GM10266 (cell line): ENCODE measurements at regions not wholly inside any gene's neighbourhood (a gene's known extent, or its start where the extent isn't known, plus 50 kb on each side); places are given as distances from the start of the nearest gene placed in this dataset.

Experiments used
- DNase-seq: peaks from one replicate; pipeline ENCODE4 v3.0.0; 2012; ENCODE audit errors: extremely low spot score
- CTCF ChIP-seq: IDR thresholded peaks from 2 replicates; pipeline ENCODE4 v1.5.1; 2012; ENCODE audit warnings: mild to moderate bottlenecking, low read depth; ENCODE audit not compliant: control insufficient read depth, insufficient read depth; ENCODE audit errors: missing control alignments

GRCh38 chr15:39192979-39193560 lies 387.8 kb upstream of the THBS1 start:
- DNase-seq: no peak
- TF ChIP-seq CTCF: no peak

- TF ChIP-seq CTCF: no peak
- DNase-seq: no peak
Observed at GRCh38 chr15:39193611-39194010, 387.3 kb upstream of the THBS1 start.

GRCh38 chr15:39194106-39194830 lies 386.6 kb upstream of the THBS1 start:
- no peak for DNase-seq
- no peak for TF ChIP-seq CTCF

GRCh38 chr15:39195961-39196486 lies 384.9 kb upstream of the THBS1 start:
- DNase-seq: no peak
- no peak for TF ChIP-seq CTCF

GRCh38 chr15:39198044-39199000 lies 382.6 kb upstream of the THBS1 start:
- no peak for TF ChIP-seq CTCF
- no peak for DNase-seq

- no peak for TF ChIP-seq CTCF
- no peak for DNase-seq
Observed at GRCh38 chr15:39199076-39199475, 381.8 kb upstream of the THBS1 start.
